ENCODE measurements at regions not wholly inside any gene's neighbourhood (a gene's known extent, or its start where the extent isn't known, plus 50 kb on each side); places are given as distances from the start of the nearest gene placed in this dataset.

DNA sequence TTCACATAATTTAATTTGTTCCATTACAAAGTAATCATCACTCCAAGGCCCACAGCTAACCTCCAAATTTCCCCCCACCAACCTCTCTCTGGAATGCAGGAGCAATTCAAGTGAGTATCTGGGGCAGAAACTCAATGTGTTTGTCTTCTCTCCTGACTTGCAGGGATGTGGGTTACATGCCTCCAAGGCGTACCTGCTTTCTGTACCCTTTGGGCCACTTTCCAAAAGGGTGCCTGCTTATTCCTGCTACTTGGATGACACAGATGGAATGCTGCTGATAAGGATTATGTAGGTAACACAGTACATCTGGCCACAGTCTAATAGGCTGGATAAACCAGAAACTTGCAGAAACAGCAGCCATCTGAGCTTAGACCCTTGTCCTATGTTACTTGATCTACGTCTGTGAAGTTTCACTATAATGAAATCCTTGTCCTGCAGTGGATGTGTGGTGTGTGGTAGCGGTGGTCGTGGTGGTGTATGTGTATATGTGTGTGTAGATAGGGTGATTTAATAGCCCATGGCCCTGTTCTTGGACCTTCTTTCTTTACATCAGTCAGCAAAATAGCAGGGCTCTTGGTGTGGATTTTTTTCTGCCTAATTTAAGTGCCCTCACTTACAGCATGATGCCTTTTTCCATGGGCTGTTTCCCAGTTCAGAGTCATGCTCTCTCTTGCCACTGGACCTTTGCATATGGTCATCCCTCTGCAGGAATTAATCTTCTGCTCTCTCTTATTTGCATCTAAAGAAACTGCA lies 175.9 kb downstream of the ZDHHC21 start:
- Histone ChIP-seq H3K4me3 (ENCODE audit: low read length in 2 of 2) (no peak overlapping the region), H3K36me3 (replicated peaks in 1 of 2; ENCODE audit: control insufficient read depth in 2 of 2, insufficient read depth in 2 of 2, low read length in 2 of 2) (no peaks in the 10 kb centered on the region), H2BK5ac (ENCODE audit: low read length) (no peak overlapping the region), H4K91ac (ENCODE audit: low read depth, low read length, poor library complexity) (no peak overlapping the region), H3K23ac (ENCODE audit: low read depth, low read length, poor library complexity) (no peak overlapping the region), H2BK15ac (ENCODE audit: low read length) (no peak overlapping the region), H2AK5ac (ENCODE audit: low read depth, low read length) (no peak overlapping the region), H3K79me1 (ENCODE audit: low read depth, low read length) (no peaks in the 10 kb centered on the region), H3K18ac (ENCODE audit: low read length) (no peak overlapping the region), H2BK120ac (ENCODE audit: low read depth, low read length) (no peak overlapping the region), H2BK12ac (ENCODE audit: low read length) (no peak overlapping the region), H3K4me1 (ENCODE audit: control insufficient read depth in 2 of 2, insufficient read depth in 1 of 2, low read depth in 1 of 2, low read length in 2 of 2) (peaks cover 5 to 6% of the 10 kb centered on the region in 2 donors), H4K8ac (ENCODE audit: low read depth, low read length) (no peak overlapping the region), H3K4me2 (ENCODE audit: insufficient read depth, low read length, poor library complexity, severe bottlenecking) (no peak overlapping the region), H3K9me3 (replicated peaks in 1 of 2; ENCODE audit: control insufficient read depth in 2 of 2, insufficient read depth in 1 of 2, low read depth in 1 of 2, low read length in 2 of 2) (no peaks in the 10 kb centered on the region), H2AFZ (ENCODE audit: low read length) (no peak overlapping the region), H3K9ac (ENCODE audit: low read depth, low read length, poor library complexity) (no peak overlapping the region), H3K14ac (ENCODE audit: low read length) (no peak overlapping the region), H3K27ac (replicated peaks; ENCODE audit: low read length) (no peak overlapping the region), H3K27me3 (ENCODE audit: control insufficient read depth in 3 of 3, insufficient read depth in 3 of 3, low read depth in 1 of 3, low read length in 3 of 3) (no peaks in the 10 kb centered on the region), H3K4ac (ENCODE audit: low read length) (no peak overlapping the region)
- DNase-seq (ENCODE audit: low spot score), result no peak
- WGBS, 2 donors (ENCODE audit: extremely low coverage in 2 of 2, insufficient read length in 2 of 2, insufficient replicate concordance in 1 of 2), result 100% methylated on average over 1 of the region's 4 CpGs; no CpG with 5 or more reads in 1 of the 2 donors

- Histone ChIP-seq H3K4me1 (ENCODE audit: control insufficient read depth in 2 of 2, insufficient read depth in 1 of 2, low read depth in 1 of 2, low read length in 2 of 2) (peaks cover 5 to 6% of the 10 kb centered on the region in 2 donors), H2AFZ (ENCODE audit: low read length) (no peak overlapping the region), H2AK5ac (ENCODE audit: low read depth, low read length) (no peak overlapping the region), H3K14ac (ENCODE audit: low read length) (no peak overlapping the region), H4K8ac (ENCODE audit: low read depth, low read length) (no peak overlapping the region), H3K23ac (ENCODE audit: low read depth, low read length, poor library complexity) (no peak overlapping the region), H3K4ac (ENCODE audit: low read length) (no peak overlapping the region), H3K79me1 (ENCODE audit: low read depth, low read length) (no peaks in the 10 kb centered on the region), H2BK15ac (ENCODE audit: low read length) (no peak overlapping the region), H3K4me3 (ENCODE audit: low read length in 2 of 2) (no peak overlapping the region), H3K27ac (replicated peaks; ENCODE audit: low read length) (no peak overlapping the region), H3K9me3 (replicated peaks in 1 of 2; ENCODE audit: control insufficient read depth in 2 of 2, insufficient read depth in 1 of 2, low read depth in 1 of 2, low read length in 2 of 2) (no peaks in the 10 kb centered on the region), H3K9ac (ENCODE audit: low read depth, low read length, poor library complexity) (no peak overlapping the region), H3K27me3 (ENCODE audit: control insufficient read depth in 3 of 3, insufficient read depth in 3 of 3, low read depth in 1 of 3, low read length in 3 of 3) (no peaks in the 10 kb centered on the region), H3K4me2 (ENCODE audit: insufficient read depth, low read length, poor library complexity, severe bottlenecking) (no peak overlapping the region), H3K18ac (ENCODE audit: low read length) (no peak overlapping the region), H2BK5ac (ENCODE audit: low read length) (no peak overlapping the region), H2BK120ac (ENCODE audit: low read depth, low read length) (no peak overlapping the region), H4K91ac (ENCODE audit: low read depth, low read length, poor library complexity) (no peak overlapping the region), H3K36me3 (replicated peaks in 1 of 2; ENCODE audit: control insufficient read depth in 2 of 2, insufficient read depth in 2 of 2, low read length in 2 of 2) (no peaks in the 10 kb centered on the region), H2BK12ac (ENCODE audit: low read length) (no peak overlapping the region)
- no CpG with 5 or more reads among the region's 2 CpGs for WGBS, 2 donors (ENCODE audit: extremely low coverage in 2 of 2, insufficient read length in 2 of 2, insufficient replicate concordance in 1 of 2)
- no peak for DNase-seq (ENCODE audit: low spot score)
Measured at GRCh38 chr9:14516656-14517055, 176.6 kb downstream of the ZDHHC21 start.

- Histone ChIP-seq H2BK15ac (ENCODE audit: low read length) (no peak overlapping the region), H3K4me1 (ENCODE audit: control insufficient read depth in 2 of 2, insufficient read depth in 1 of 2, low read depth in 1 of 2, low read length in 2 of 2) (peaks cover 3% of the 10 kb centered on the region in 2 donors), H2BK5ac (ENCODE audit: low read length) (no peak overlapping the region), H3K9ac (ENCODE audit: low read depth, low read length, poor library complexity) (no peak overlapping the region), H4K8ac (ENCODE audit: low read depth, low read length) (no peak overlapping the region), H3K27ac (replicated peaks; ENCODE audit: low read length) (no peak overlapping the region), H3K23ac (ENCODE audit: low read depth, low read length, poor library complexity) (no peak overlapping the region), H2BK120ac (ENCODE audit: low read depth, low read length) (no peak overlapping the region), H3K4ac (ENCODE audit: low read length) (no peak overlapping the region), H3K4me3 (ENCODE audit: low read length in 2 of 2) (no peak overlapping the region), H3K18ac (ENCODE audit: low read length) (no peak overlapping the region), H2AFZ (ENCODE audit: low read length) (peak overlapping the region; percentile 92), H3K36me3 (replicated peaks in 1 of 2; ENCODE audit: control insufficient read depth in 2 of 2, insufficient read depth in 2 of 2, low read length in 2 of 2) (no peaks in the 10 kb centered on the region), H2BK12ac (ENCODE audit: low read length) (no peak overlapping the region), H3K27me3 (ENCODE audit: control insufficient read depth in 3 of 3, insufficient read depth in 3 of 3, low read depth in 1 of 3, low read length in 3 of 3) (no peaks in the 10 kb centered on the region), H4K91ac (ENCODE audit: low read depth, low read length, poor library complexity) (no peak overlapping the region), H3K4me2 (ENCODE audit: insufficient read depth, low read length, poor library complexity, severe bottlenecking) (no peak overlapping the region), H3K79me1 (ENCODE audit: low read depth, low read length) (no peaks in the 10 kb centered on the region), H2AK5ac (ENCODE audit: low read depth, low read length) (no peak overlapping the region), H3K14ac (ENCODE audit: low read length) (no peak overlapping the region), H3K9me3 (replicated peaks in 1 of 2; ENCODE audit: control insufficient read depth in 2 of 2, insufficient read depth in 1 of 2, low read depth in 1 of 2, low read length in 2 of 2) (no peaks in the 10 kb centered on the region)
- WGBS, 2 donors (ENCODE audit: extremely low coverage in 2 of 2, insufficient read length in 2 of 2, insufficient replicate concordance in 1 of 2), result no CpG with 5 or more reads among the region's 16 CpGs
- no peak for DNase-seq (ENCODE audit: low spot score)
Measured at GRCh38 chr9:14515571-14516198, 177.5 kb downstream of the ZDHHC21 start.

GRCh38 chr9:14515049-14515448 lies 178.2 kb downstream of the ZDHHC21 start:
- Histone ChIP-seq H3K4me1 (ENCODE audit: control insufficient read depth in 2 of 2, insufficient read depth in 1 of 2, low read depth in 1 of 2, low read length in 2 of 2) (peaks cover 3% of the 10 kb centered on the region in 2 donors), H2AFZ (ENCODE audit: low read length) (no peak overlapping the region), H3K18ac (ENCODE audit: low read length) (no peak overlapping the region), H2BK5ac (ENCODE audit: low read length) (no peak overlapping the region), H3K27ac (replicated peaks; ENCODE audit: low read length) (no peak overlapping the region), H4K8ac (ENCODE audit: low read depth, low read length) (no peak overlapping the region), H2BK15ac (ENCODE audit: low read length) (no peak overlapping the region), H2AK5ac (ENCODE audit: low read depth, low read length) (no peak overlapping the region), H4K91ac (ENCODE audit: low read depth, low read length, poor library complexity) (no peak overlapping the region), H3K9ac (ENCODE audit: low read depth, low read length, poor library complexity) (no peak overlapping the region), H3K9me3 (replicated peaks in 1 of 2; ENCODE audit: control insufficient read depth in 2 of 2, insufficient read depth in 1 of 2, low read depth in 1 of 2, low read length in 2 of 2) (no peaks in the 10 kb centered on the region), H3K4ac (ENCODE audit: low read length) (no peak overlapping the region), H3K14ac (ENCODE audit: low read length) (no peak overlapping the region), H2BK120ac (ENCODE audit: low read depth, low read length) (no peak overlapping the region), H3K36me3 (replicated peaks in 1 of 2; ENCODE audit: control insufficient read depth in 2 of 2, insufficient read depth in 2 of 2, low read length in 2 of 2) (no peaks in the 10 kb centered on the region), H3K23ac (ENCODE audit: low read depth, low read length, poor library complexity) (no peak overlapping the region), H3K27me3 (ENCODE audit: control insufficient read depth in 3 of 3, insufficient read depth in 3 of 3, low read depth in 1 of 3, low read length in 3 of 3) (no peaks in the 10 kb centered on the region), H3K79me1 (ENCODE audit: low read depth, low read length) (no peaks in the 10 kb centered on the region), H3K4me3 (ENCODE audit: low read length in 2 of 2) (no peak overlapping the region), H2BK12ac (ENCODE audit: low read length) (no peak overlapping the region), H3K4me2 (ENCODE audit: insufficient read depth, low read length, poor library complexity, severe bottlenecking) (no peak overlapping the region)
- WGBS, 2 donors (ENCODE audit: extremely low coverage in 2 of 2, insufficient read length in 2 of 2, insufficient replicate concordance in 1 of 2), result no CpG with 5 or more reads among the region's 4 CpGs
- DNase-seq (ENCODE audit: low spot score), result no peak
